GM12875 (cell line): ENCODE measurements at regions not wholly inside any gene's neighbourhood (a gene's known extent, or its start where the extent isn't known, plus 50 kb on each side); places are given as distances from the start of the nearest gene placed in this dataset.

ENCODE experiments used
- H3K4me3 ChIP-seq: one replicate; pipeline ENCODE4 v1.5.1; 2011; ENCODE audit warnings: low read depth, low read length, control low read depth
- CTCF ChIP-seq: IDR thresholded peaks from 2 replicates; pipeline ENCODE4 v1.5.1; 2011; ENCODE audit warnings: low read depth, mild to moderate bottlenecking, control low read depth, inconsistent platforms, low read length, moderate library complexity, borderline replicate concordance; ENCODE audit not compliant: insufficient read depth

- no peak for TF ChIP-seq CTCF
- no peak overlapping the region for H3K4me3 ChIP-seq
Observed at GRCh38 chr18:73835656-73836364, 311.8 kb downstream of the FBXO15 start.

GRCh38 chr18:73835039-73835438 lies 312.6 kb downstream of the FBXO15 start:
- no peak for TF ChIP-seq CTCF
- no peak overlapping the region for H3K4me3 ChIP-seq

GRCh38 chr18:73831688-73832087 lies 315.9 kb downstream of the FBXO15 start:
- TF ChIP-seq CTCF, result no peak
- no peak overlapping the region for H3K4me3 ChIP-seq

- TF ChIP-seq CTCF, result no peak
- no peak overlapping the region for H3K4me3 ChIP-seq
Observed at GRCh38 chr18:73829146-73829545, 318.5 kb downstream of the FBXO15 start.

GRCh38 chr18:73827801-73828200 lies 319.8 kb downstream of the FBXO15 start:
- TF ChIP-seq CTCF, result no peak
- no peak overlapping the region for H3K4me3 ChIP-seq

- no peak for TF ChIP-seq CTCF
- no peak overlapping the region for H3K4me3 ChIP-seq
Observed at GRCh38 chr18:73826098-73826497, 321.5 kb downstream of the FBXO15 start.

- TF ChIP-seq CTCF, result no peak
- no peak overlapping the region for H3K4me3 ChIP-seq
Observed at GRCh38 chr18:73824671-73825070, 323.0 kb downstream of the FBXO15 start.
